Activated CD8-positive, alpha-beta memory T cell treated with anti-CD3 and anti-CD28 coated beads for 4 hours (primary cell): ENCODE measurements at regions not wholly inside any gene's neighbourhood (a gene's known extent, or its start where the extent isn't known, plus 50 kb on each side); places are given as distances from the start of the nearest gene placed in this dataset.

ENCODE experiments used
- DNase-seq, 2 donors: peaks; one replicate each; pipeline ENCODE4 v3.0.0-alpha.2; 2020; ENCODE audit warnings: low read depth in 2 of 2

- no peak for DNase-seq
Observed at GRCh38 chr3:177811835-177812234, 614.6 kb upstream of the TBL1XR1 start.

GRCh38 chr3:177812492-177812891 is 615.2 kb upstream of the TBL1XR1 start:
- no peak for DNase-seq

GRCh38 chr3:177813322-177813721 is 616.0 kb upstream of the TBL1XR1 start:
- DNase-seq: no peak

- DNase-seq: no peak
Observed at GRCh38 chr3:177816667-177817208, 619.5 kb upstream of the TBL1XR1 start.

- no peak for DNase-seq
Observed at GRCh38 chr3:177817751-177818150, 620.5 kb upstream of the TBL1XR1 start.

GRCh38 chr3:177818712-177819240 is 621.5 kb upstream of the TBL1XR1 start:
- DNase-seq: no peak

GRCh38 chr3:177820683-177821316 is 623.5 kb upstream of the TBL1XR1 start:
- DNase-seq: no peak

- no peak for DNase-seq
Observed at GRCh38 chr3:177822681-177823096, 625.4 kb upstream of the TBL1XR1 start.

- DNase-seq: no peak
Observed at GRCh38 chr3:177823701-177824189, 626.5 kb upstream of the TBL1XR1 start.

GRCh38 chr3:177824190-177824786 is 627.0 kb upstream of the TBL1XR1 start:
- DNase-seq: no peak

GRCh38 chr3:177824841-177825240 is 627.6 kb upstream of the TBL1XR1 start:
- DNase-seq: no peak

- DNase-seq: no peak
Observed at GRCh38 chr3:177826253-177826652, 629.0 kb upstream of the TBL1XR1 start.

- no peak for DNase-seq
Observed at GRCh38 chr3:177827511-177828207, 630.4 kb upstream of the TBL1XR1 start.

GRCh38 chr3:177828208-177828565 is 630.9 kb upstream of the TBL1XR1 start:
- DNase-seq: no peak

GRCh38 chr3:177830411-177830849 is 633.1 kb upstream of the TBL1XR1 start:
- no peak for DNase-seq

- no peak for DNase-seq
Observed at GRCh38 chr3:177831361-177831760, 634.1 kb upstream of the TBL1XR1 start.

GRCh38 chr3:177832880-177833279 is 635.6 kb upstream of the TBL1XR1 start:
- DNase-seq: no peak

GRCh38 chr3:177833332-177833731 is 636.0 kb upstream of the TBL1XR1 start:
- DNase-seq: no peak

GRCh38 chr3:177835008-177835407 is 637.7 kb upstream of the TBL1XR1 start:
- no peak for DNase-seq

- no peak for DNase-seq
Observed at GRCh38 chr3:177835917-177836316, 638.6 kb upstream of the TBL1XR1 start.

- no peak for DNase-seq
Observed at GRCh38 chr3:177836671-177837070, 639.4 kb upstream of the TBL1XR1 start.

GRCh38 chr3:177837951-177838655 is 640.8 kb upstream of the TBL1XR1 start:
- no peak for DNase-seq
